Lower lobe of right lung (tissue), 2 donors: ENCODE measurements at regions not wholly inside any gene's neighbourhood (a gene's known extent, or its start where the extent isn't known, plus 50 kb on each side); places are given as distances from the start of the nearest gene placed in this dataset.
A peak's percentile ranks its signal among the peaks of the same experiment; 100 is the strongest.
"Not testable (repeated sequence)": the region's sequence is repeated elsewhere in the genome, so short reads cannot be mapped to it uniquely, and the experiment has no call there.

Experiments used
- ATAC-seq, 2 donors: fragments of 200-7000 bp; cut with Tn5 transposase; one replicate each; pipeline ENCODE4 v1.9.1; 2020 to 2022; ENCODE audit warnings: mild to moderate bottlenecking in 2 of 2, moderate library complexity in 2 of 2
- DNase-seq: peaks from one replicate; pipeline ENCODE4 v3.0.0-alpha.2; 2020
- H3K27ac ChIP-seq: fragments of 200-600 bp; one replicate; pipeline ENCODE4 v1.8.0; 2022
- H3K27me3 ChIP-seq: fragments of 200-600 bp; one replicate; pipeline ENCODE4 v1.8.0; 2022; ENCODE audit warnings: low read depth
- H3K36me3 ChIP-seq: fragments of 200-600 bp; one replicate; pipeline ENCODE4 v1.8.0; 2022; ENCODE audit warnings: mild to moderate bottlenecking
- H3K4me1 ChIP-seq: fragments of 200-600 bp; one replicate; pipeline ENCODE4 v1.8.0; 2022
- H3K4me3 ChIP-seq: fragments of 200-600 bp; one replicate; pipeline ENCODE4 v1.8.0; 2022; ENCODE audit warnings: mild to moderate bottlenecking
- H3K9me3 ChIP-seq: fragments of 200-600 bp; one replicate; pipeline ENCODE4 v1.8.0; 2022
- intact Hi-C: fragments of 100-400 bp; cut with DNase I; formaldehyde crosslinking; loops from one replicate; pipeline ENCODE4 v1.11.0; 2022
- donor health status: DM: no; HTN: yes; CAD: no; lungs with severe emphysema.

- H3K9me3 ChIP-seq, intact Hi-C loops, H3K36me3 ChIP-seq, DNase-seq, H3K27ac ChIP-seq, H3K27me3 ChIP-seq, H3K4me1 ChIP-seq: not testable (repeated sequence)
- H3K4me3 ChIP-seq, result peak overlapping the region; percentile 25
- ATAC-seq, result peak; percentile 35 to 60
Measured at GRCh38 chr2:87584268-87584906, 163.5 kb upstream of the PLGLB2 start.

- DNase-seq, H3K27me3 ChIP-seq, ATAC-seq, H3K36me3 ChIP-seq, H3K9me3 ChIP-seq, H3K4me3 ChIP-seq, intact Hi-C loops, H3K27ac ChIP-seq, H3K4me1 ChIP-seq: not testable (repeated sequence)
Measured at GRCh38 chr2:87587934-87588333, 160.0 kb upstream of the PLGLB2 start.

GRCh38 chr2:87592974-87593373 lies 154.9 kb upstream of the PLGLB2 start:
- H3K27me3 ChIP-seq, H3K4me3 ChIP-seq, ATAC-seq, H3K27ac ChIP-seq, H3K9me3 ChIP-seq, intact Hi-C loops, H3K36me3 ChIP-seq, DNase-seq, H3K4me1 ChIP-seq: not testable (repeated sequence)

- H3K36me3 ChIP-seq, H3K4me1 ChIP-seq, H3K9me3 ChIP-seq, intact Hi-C loops, H3K27me3 ChIP-seq, H3K27ac ChIP-seq, H3K4me3 ChIP-seq: not testable (repeated sequence)
- peak; percentile 80 to 88 for ATAC-seq
- DNase-seq, result peak; percentile 85
Measured at GRCh38 chr2:87593784-87594610, 153.9 kb upstream of the PLGLB2 start.

GRCh38 chr2:87594611-87594992 lies 153.3 kb upstream of the PLGLB2 start:
- intact Hi-C loops, H3K27me3 ChIP-seq, H3K4me1 ChIP-seq, DNase-seq, H3K9me3 ChIP-seq, H3K36me3 ChIP-seq, H3K27ac ChIP-seq, H3K4me3 ChIP-seq: not testable (repeated sequence)
- peak in 1 of 2 donors; percentile 20 for ATAC-seq

- H3K4me3 ChIP-seq, DNase-seq, H3K27ac ChIP-seq, H3K36me3 ChIP-seq, H3K9me3 ChIP-seq, H3K27me3 ChIP-seq, H3K4me1 ChIP-seq, intact Hi-C loops: not testable (repeated sequence)
- ATAC-seq, result peak in 1 of 2 donors; percentile 5
Measured at GRCh38 chr2:87595017-87595416, 152.9 kb upstream of the PLGLB2 start.

GRCh38 chr2:87600961-87601360 lies 146.9 kb upstream of the PLGLB2 start:
- H3K4me1 ChIP-seq, H3K9me3 ChIP-seq, H3K36me3 ChIP-seq, intact Hi-C loops, H3K4me3 ChIP-seq, H3K27me3 ChIP-seq, H3K27ac ChIP-seq, DNase-seq, ATAC-seq: not testable (repeated sequence)

- H3K36me3 ChIP-seq, H3K27ac ChIP-seq, ATAC-seq, H3K27me3 ChIP-seq, H3K4me3 ChIP-seq, H3K4me1 ChIP-seq, intact Hi-C loops, DNase-seq, H3K9me3 ChIP-seq: not testable (repeated sequence)
Measured at GRCh38 chr2:87602118-87602517, 145.8 kb upstream of the PLGLB2 start.

- H3K27me3 ChIP-seq, H3K4me3 ChIP-seq, H3K4me1 ChIP-seq, H3K36me3 ChIP-seq, DNase-seq, intact Hi-C loops, H3K9me3 ChIP-seq, H3K27ac ChIP-seq: not testable (repeated sequence)
- peak; percentile 23 to 48 for ATAC-seq
Measured at GRCh38 chr2:87602728-87603127, 145.2 kb upstream of the PLGLB2 start.

GRCh38 chr2:87603418-87604278 lies 144.2 kb upstream of the PLGLB2 start:
- H3K27me3 ChIP-seq, DNase-seq, H3K4me3 ChIP-seq, H3K36me3 ChIP-seq, H3K27ac ChIP-seq, H3K4me1 ChIP-seq, intact Hi-C loops, H3K9me3 ChIP-seq: not testable (repeated sequence)
- peak in 1 of 2 donors; percentile 21 for ATAC-seq

- ATAC-seq, result peak; percentile 26 to 62
- H3K27ac ChIP-seq, intact Hi-C loops, DNase-seq, H3K4me1 ChIP-seq, H3K4me3 ChIP-seq, H3K9me3 ChIP-seq, H3K27me3 ChIP-seq, H3K36me3 ChIP-seq: not testable (repeated sequence)
Measured at GRCh38 chr2:87604279-87604818, 143.5 kb upstream of the PLGLB2 start.

GRCh38 chr2:87604980-87605379 lies 142.9 kb upstream of the PLGLB2 start:
- H3K4me1 ChIP-seq, DNase-seq, H3K4me3 ChIP-seq, ATAC-seq, intact Hi-C loops, H3K36me3 ChIP-seq, H3K9me3 ChIP-seq, H3K27ac ChIP-seq, H3K27me3 ChIP-seq: not testable (repeated sequence)

GRCh38 chr2:87608377-87609166 lies 139.3 kb upstream of the PLGLB2 start:
- ATAC-seq, intact Hi-C loops, H3K36me3 ChIP-seq, H3K9me3 ChIP-seq, H3K4me3 ChIP-seq, DNase-seq, H3K27ac ChIP-seq, H3K27me3 ChIP-seq, H3K4me1 ChIP-seq: not testable (repeated sequence)
